H1 (cell line): ENCODE measurements at regions not wholly inside any gene's neighbourhood (a gene's known extent, or its start where the extent isn't known, plus 50 kb on each side); places are given as distances from the start of the nearest gene placed in this dataset.

Experiments
- CTCF ChIA-PET: fragments of 300-600 bp; sonication (Branson Sonifier 250); formaldehyde crosslinking; loops from one replicate; lab custom pipeline; 2021; ENCODE audit not compliant: partially characterized antibody; lab: Charles Lee
- POLR2A ChIA-PET: fragments of 300-600 bp; sonication (Branson Sonifier 250); formaldehyde crosslinking; loops from one replicate; lab custom pipeline; 2021; ENCODE audit warnings: inconsistent platforms; ENCODE audit not compliant: partially characterized antibody; lab: Charles Lee
- DNase-seq, 2 experiments: peaks; one replicate each; pipeline versions ENCODE4 v3.0.0 to v3.0.0-alpha.2; 2010 to 2022; ENCODE audit warnings: low spot score in 2 of 2, low read depth in 1 of 2, mixed read lengths in 1 of 2
- FAIRE-seq: peaks from 2 replicates; lab custom pipeline; 2011; peaks lifted over from hg19 to GRCh38; lab: Jason Lieb, UNC
- H2AFZ ChIP-seq: 2 replicates; pipeline ENCODE4 v1.8.1; 2012; ENCODE audit warnings: low read length, inconsistent platforms
- H2AK5ac ChIP-seq: 2 replicates; pipeline ENCODE4 v1.6.1; 2013; ENCODE audit warnings: low read depth, low read length
- H2BK120ac ChIP-seq: replicated peaks from 2 replicates; pipeline ENCODE3; 2013; ENCODE audit warnings: low read depth, low read length, inconsistent platforms
- H2BK12ac ChIP-seq: 2 replicates; pipeline ENCODE4 v1.6.1; 2013; ENCODE audit warnings: low read depth, low read length
- H2BK15ac ChIP-seq: 2 replicates; pipeline ENCODE4 v1.6.1; 2013; ENCODE audit warnings: low read length
- H2BK20ac ChIP-seq: 2 replicates; pipeline ENCODE4 v1.6.1; 2013; ENCODE audit warnings: low read length
- H2BK5ac ChIP-seq: 2 replicates; pipeline ENCODE4 v1.6.1; 2013; ENCODE audit warnings: low read depth, low read length
- H3K14ac ChIP-seq: 2 replicates; pipeline ENCODE4 v1.6.1; 2013; ENCODE audit warnings: inconsistent platforms; ENCODE audit not compliant: insufficient read length
- H3K18ac ChIP-seq: 2 replicates; pipeline ENCODE4 v1.6.1; 2013; ENCODE audit warnings: low read length; ENCODE audit errors: extremely low read depth
- H3K23ac ChIP-seq: 2 replicates; pipeline ENCODE4 v1.6.1; 2013; ENCODE audit warnings: inconsistent platforms; ENCODE audit not compliant: insufficient read length
- H3K23me2 ChIP-seq: 2 replicates; pipeline ENCODE4 v1.6.1; 2013; ENCODE audit warnings: low read depth, low read length
- H3K27ac ChIP-seq: 2 replicates; pipeline ENCODE4 v1.6.1; 2011; ENCODE audit warnings: low read depth, low read length, inconsistent platforms
- H3K27me3 ChIP-seq, 4 experiments: replicated peaks in 1 of 4; 1 replicate in 1 of 4; 2 replicates in 3 of 4; pipeline versions ENCODE4 v1.6.1 to v1.8.1; 2011 to 2013; ENCODE audit warnings: low read length in 3 of 4, mild to moderate bottlenecking in 3 of 4, inconsistent platforms in 2 of 4, mixed read lengths in 2 of 4, moderate library complexity in 1 of 4; ENCODE audit not compliant: control insufficient read depth in 3 of 4, insufficient read depth in 3 of 4; ENCODE audit errors: extremely low read depth in 1 of 4
- H3K36me3 ChIP-seq, 4 experiments: 2 replicates each; pipeline versions ENCODE4 v1.6.1 to v1.8.1; 2011 to 2013; ENCODE audit warnings: mild to moderate bottlenecking in 4 of 4, low read length in 3 of 4, moderate library complexity in 2 of 4, control low read depth in 1 of 4, inconsistent platforms in 1 of 4; ENCODE audit not compliant: insufficient read depth in 4 of 4, control insufficient read depth in 2 of 4
- H3K4ac ChIP-seq: replicated peaks from 2 replicates; pipeline ENCODE3; 2013; ENCODE audit warnings: low read length, low read depth, mixed read lengths, inconsistent platforms; ENCODE audit not compliant: insufficient read length
- H3K4me1 ChIP-seq, 4 experiments: replicated peaks in 1 of 4; 1 replicate in 1 of 4; 2 replicates in 3 of 4; pipeline versions ENCODE4 v1.6.1 to v1.8.1; 2011 to 2013; ENCODE audit warnings: low read length in 3 of 4, inconsistent platforms in 2 of 4, mixed read lengths in 1 of 4; ENCODE audit not compliant: insufficient read depth in 4 of 4, control insufficient read depth in 3 of 4
- H3K4me2 ChIP-seq, 2 experiments: 2 replicates each; pipeline versions ENCODE4 v1.6.1 to v1.8.1; 2011 to 2013; ENCODE audit warnings: low read depth in 2 of 2, low read length in 2 of 2, control low read depth in 1 of 2, inconsistent platforms in 1 of 2, mild to moderate bottlenecking in 1 of 2; ENCODE audit not compliant: insufficient read depth in 1 of 2
- H3K4me3 ChIP-seq, 4 experiments: fragments of 200-600, 300-600 bp in 1 of 4; sonication (generic), shearing (Covaris generic), sonication (Bioruptor Twin) in 1 of 4; 2 replicates each; pipeline versions ENCODE4 v1.5.1 to v1.8.1; 2011 to 2016; ENCODE audit warnings: low read length in 4 of 4, low read depth in 3 of 4, control low read depth in 2 of 4, inconsistent platforms in 2 of 4, mild to moderate bottlenecking in 2 of 4, mixed read lengths in 1 of 4, moderate library complexity in 1 of 4; ENCODE audit not compliant: insufficient read depth in 2 of 4; ENCODE audit errors: extremely low read depth in 1 of 4
- H3K56ac ChIP-seq: replicated peaks from 2 replicates; pipeline ENCODE3; 2013; ENCODE audit warnings: low read depth, mild to moderate bottlenecking, mixed read lengths, low read length, inconsistent platforms; ENCODE audit not compliant: insufficient read length
- H3K79me1 ChIP-seq: 2 replicates; pipeline ENCODE4 v1.6.1; 2013; ENCODE audit warnings: low read depth, low read length, control low read depth
- H3K79me2 ChIP-seq, 2 experiments: 2 replicates each; pipeline versions ENCODE4 v1.6.1 to v1.8.1; 2012 to 2013; ENCODE audit warnings: low read length in 2 of 2, mild to moderate bottlenecking in 2 of 2, inconsistent platforms in 1 of 2; ENCODE audit not compliant: insufficient read depth in 2 of 2, control insufficient read depth in 1 of 2
- H3K9ac ChIP-seq, 4 experiments: replicated peaks in 1 of 4; 1 replicate in 1 of 4; 2 replicates in 3 of 4; pipeline versions ENCODE4 v1.6.1 to v1.8.1; 2011 to 2013; ENCODE audit warnings: low read depth in 3 of 4, low read length in 3 of 4, control low read depth in 2 of 4, mild to moderate bottlenecking in 2 of 4, moderate library complexity in 2 of 4, inconsistent platforms in 1 of 4; ENCODE audit errors: extremely low read depth in 1 of 4
- H3K9me3 ChIP-seq, 2 experiments: 2 replicates each; pipeline versions ENCODE4 v1.6.1 to v1.8.1; 2012 to 2013; ENCODE audit warnings: mild to moderate bottlenecking in 2 of 2, moderate library complexity in 2 of 2, control low read depth in 1 of 2, inconsistent platforms in 1 of 2, low read depth in 1 of 2, low read length in 1 of 2, mixed read lengths in 1 of 2; ENCODE audit not compliant: insufficient read depth in 2 of 2
- H4K20me1 ChIP-seq, 2 experiments: replicated peaks in 1 of 2; 2 replicates each; pipeline versions ENCODE3 to v1.8.1; 2011 to 2013; ENCODE audit warnings: inconsistent platforms in 2 of 2, low read length in 2 of 2, mild to moderate bottlenecking in 1 of 2; ENCODE audit not compliant: insufficient read depth in 2 of 2, control insufficient read depth in 1 of 2
- H4K5ac ChIP-seq: 2 replicates; pipeline ENCODE4 v1.6.1; 2013; ENCODE audit warnings: low read length, low read depth, mixed read lengths, inconsistent platforms; ENCODE audit not compliant: insufficient read length
- H4K8ac ChIP-seq: 2 replicates; pipeline ENCODE4 v1.8.0; 2013; ENCODE audit warnings: mild to moderate bottlenecking, moderate library complexity, low read length, inconsistent platforms; ENCODE audit not compliant: insufficient read depth; ENCODE audit errors: extremely low read depth
- H4K91ac ChIP-seq: replicated peaks from 2 replicates; pipeline ENCODE3; 2013; ENCODE audit warnings: low read length, mixed read lengths, inconsistent platforms; ENCODE audit not compliant: insufficient read length
- TAF1 ChIP-seq: IDR thresholded peaks from 2 replicates; pipeline ENCODE4 v1.6.1; 2011; ENCODE audit warnings: mild to moderate bottlenecking, low read depth, low read length
- YY1 ChIP-seq: IDR thresholded peaks from 2 replicates; pipeline ENCODE4 v1.6.1; 2011; ENCODE audit warnings: low read depth, mild to moderate bottlenecking, low read length
- WGBS, 2 experiments: shearing (Covaris generic) in 1 of 2; methylation state at CpG; one replicate each; pipeline versions ENCODE4 v1.1.6 to v1.1.7; 2013 to 2015; ENCODE audit warnings: low lambda C conversion rate in 2 of 2, mixed read lengths in 2 of 2, inconsistent platforms in 1 of 2, low coverage in 1 of 2, missing lambda C conversion rate in 1 of 2; ENCODE audit not compliant: insufficient replicate concordance in 2 of 2, insufficient coverage in 1 of 2, insufficient read length in 1 of 2; ENCODE audit errors: extremely low coverage in 1 of 2, missing lambda C conversion rate in 1 of 2; 5-methylcytosine and 5-hydroxymethylcytosine counted together
- TF ChIP-seq, protein P1 (sequence below): IDR thresholded peaks from 2 replicates; pipeline ENCODE4 v1.6.1; 2011; ENCODE audit warnings: low read depth, mild to moderate bottlenecking, low read length; ENCODE audit not compliant: insufficient read depth

- H3K79me1 ChIP-seq = no peaks in the 10 kb centered on the region
- no peaks in the 10 kb centered on the region for H4K20me1 ChIP-seq
- H3K4me2 ChIP-seq = no peak overlapping the region
- H2AK5ac ChIP-seq = no peak overlapping the region
- no peak overlapping the region for H2BK120ac ChIP-seq
- ChIA-PET POLR2A (no interaction called here), CTCF (interaction anchor here (1.2 kb wide), 1 partner anchor 926 kb away, joined by 3 read pairs; no protein-coding TSS in a partner anchor)
- no peak overlapping the region for H3K27ac ChIP-seq
- H3K79me2 ChIP-seq = no peaks in the 10 kb centered on the region
- H3K23me2 ChIP-seq = no peaks in the 10 kb centered on the region
- H3K4me1 ChIP-seq = no peaks in the 10 kb centered on the region; a peak in 1 of 7 replicates
- DNase-seq = no peak
- no peak overlapping the region for H3K18ac ChIP-seq
- H2BK12ac ChIP-seq = no peak overlapping the region
- no peak overlapping the region for H3K23ac ChIP-seq
- no peaks in the 10 kb centered on the region for H3K36me3 ChIP-seq
- no peak overlapping the region for H3K9ac ChIP-seq
- H3K4ac ChIP-seq = no peak overlapping the region
- no peak overlapping the region for H4K91ac ChIP-seq
- peaks cover 0 to 6% of the 10 kb centered on the region in 2 experiments; a peak in 1 of 4 replicates for H3K9me3 ChIP-seq
- no peak overlapping the region for H2BK5ac ChIP-seq
- H2BK15ac ChIP-seq = no peak overlapping the region
- H4K5ac ChIP-seq = no peak overlapping the region
- H3K27me3 ChIP-seq = no peaks in the 10 kb centered on the region
- WGBS, 2 experiments = 91% methylated on average over 3 of the region's 3 CpGs; no CpG with 5 or more reads in 1 of the 2 experiments
- H3K14ac ChIP-seq = no peak overlapping the region
- H3K4me3 ChIP-seq = no peak overlapping the region
- TF ChIP-seq YY1 (no peak), TAF1 (no peak)
- TF ChIP-seq, protein P1, sequence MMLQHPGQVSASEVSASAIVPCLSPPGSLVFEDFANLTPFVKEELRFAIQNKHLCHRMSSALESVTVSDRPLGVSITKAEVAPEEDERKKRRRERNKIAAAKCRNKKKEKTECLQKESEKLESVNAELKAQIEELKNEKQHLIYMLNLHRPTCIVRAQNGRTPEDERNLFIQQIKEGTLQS = no peak
- no peak overlapping the region for H2AFZ ChIP-seq
- H3K56ac ChIP-seq = no peak overlapping the region
- H2BK20ac ChIP-seq = no peak overlapping the region
- no peak overlapping the region for H4K8ac ChIP-seq
- no peak for FAIRE-seq
Measured at GRCh38 chr12:91901381-91902074, 244.1 kb downstream of the BTG1 start.
